OCI-LY7 (cell line): ENCODE measurements at regions not wholly inside any gene's neighbourhood (a gene's known extent, or its start where the extent isn't known, plus 50 kb on each side); places are given as distances from the start of the nearest gene placed in this dataset.

ENCODE experiments used
- BruUV-seq: library from RNA; stranded (reverse); fragments of 400-500 nt; replicated peaks from 2 replicates; lab custom pipeline; 2021; lab: Mats Ljungman, UMichigan
- CTCF ChIA-PET: fragments of 300-600 bp; sonication (Branson Sonifier 250); formaldehyde crosslinking; loops from one replicate; lab custom pipeline; 2022; ENCODE audit warnings: antibody characterized with exemption; ENCODE audit not compliant: unreplicated experiment; lab: Charles Lee
- POLR2A ChIA-PET: fragments of 300-600 bp; sonication (Branson Sonifier 250); formaldehyde crosslinking; loops from one replicate; lab custom pipeline; 2022; ENCODE audit warnings: antibody characterized with exemption; lab: Charles Lee
- DNase-seq: peaks from one replicate; pipeline ENCODE4 v3.0.0-alpha.2; 2015; ENCODE audit warnings: low spot score
- H2AFZ ChIP-seq: fragments of 200-600 bp; sonication (generic), shearing (Covaris generic); 2 replicates; pipeline ENCODE4 v1.6.1; 2014; ENCODE audit warnings: mild to moderate bottlenecking, antibody characterized with exemption, low read length, moderate library complexity
- H3K27ac ChIP-seq: fragments of 200-600 bp; sonication (generic); 2 replicates; pipeline ENCODE4 v1.5.1; 2014; ENCODE audit warnings: mixed run types, low read depth, mild to moderate bottlenecking, moderate library complexity, low read length, inconsistent platforms; ENCODE audit not compliant: poor library complexity, severe bottlenecking
- H3K36me3 ChIP-seq: fragments of 200-600 bp; sonication (generic); 2 replicates; pipeline ENCODE4 v1.6.1; 2014; ENCODE audit warnings: mild to moderate bottlenecking, antibody characterized with exemption, low read length, moderate library complexity, mixed read lengths; ENCODE audit not compliant: insufficient read depth
- H3K4me1 ChIP-seq: fragments of 200-600 bp; sonication (generic); 2 replicates; pipeline ENCODE4 v1.5.1; 2014; ENCODE audit warnings: mild to moderate bottlenecking, low read length; ENCODE audit not compliant: insufficient read depth, poor library complexity, severe bottlenecking
- H3K4me2 ChIP-seq: fragments of 200-600 bp; sonication (generic); 2 replicates; pipeline ENCODE4 v1.6.1; 2014; ENCODE audit warnings: mild to moderate bottlenecking, low read length
- H3K4me3 ChIP-seq: fragments of 200-600 bp; sonication (generic); 2 replicates; pipeline ENCODE4 v1.5.1; 2014; ENCODE audit warnings: mild to moderate bottlenecking, low read depth, low read length; ENCODE audit not compliant: poor library complexity, severe bottlenecking
- H3K79me2 ChIP-seq: fragments of 200-600 bp; sonication (generic); 2 replicates; pipeline ENCODE4 v1.6.1; 2016; ENCODE audit warnings: low read depth, mild to moderate bottlenecking, low read length, moderate library complexity, mixed read lengths; ENCODE audit not compliant: insufficient read depth
- H3K9me2 ChIP-seq: fragments of 200-600 bp; sonication (generic); 2 replicates; pipeline ENCODE4 v1.6.1; 2016; ENCODE audit warnings: mild to moderate bottlenecking, low read length, mixed read lengths; ENCODE audit not compliant: insufficient read depth
- H3K9me3 ChIP-seq: fragments of 200-600 bp; sonication (generic); 2 replicates; pipeline ENCODE4 v1.6.1; 2014; ENCODE audit warnings: mild to moderate bottlenecking, mixed run types, low read length, mixed read lengths
- H4K20me1 ChIP-seq: fragments of 200-600 bp; sonication (generic); 2 replicates; pipeline ENCODE4 v1.6.1; 2014; ENCODE audit warnings: mild to moderate bottlenecking, antibody characterized with exemption, low read length, moderate library complexity, mixed read lengths; ENCODE audit not compliant: insufficient read depth
- CTCF ChIP-seq: fragments of 200-600 bp; sonication (generic); conservative IDR thresholded peaks from 2 replicates; pipeline ENCODE4 v1.5.1; 2014; ENCODE audit warnings: mild to moderate bottlenecking, antibody characterized with exemption, low read length, moderate library complexity, mixed read lengths
- EZH2phosphoT487 ChIP-seq: fragments of 200-600 bp; sonication (generic); IDR thresholded peaks from 2 replicates; pipeline ENCODE4 v1.6.1; 2018; ENCODE audit warnings: low read depth, borderline replicate concordance, mild to moderate bottlenecking, mixed run types, antibody characterized with exemption, low read length, moderate library complexity, mixed read lengths
- intact Hi-C: fragments of 100-400 bp; cut with micrococcal nuclease; formaldehyde crosslinking; loops from one replicate; pipeline ENCODE4 v1.10.0; 2022; ENCODE audit not compliant: unreplicated experiment

GRCh38 chr11:116188350-116188749 lies 584.4 kb downstream of the BUD13 start:
- CTCF ChIA-PET: no interaction called here

GRCh38 chr11:116187026-116187425 lies 585.8 kb downstream of the BUD13 start:
- no peaks in the 10 kb centered on the region for H3K9me3 ChIP-seq
- no peaks in the 10 kb centered on the region for H3K79me2 ChIP-seq
- no peak for DNase-seq
- TF ChIP-seq CTCF (no peak), EZH2phosphoT487 (no peak)
- H3K4me1 ChIP-seq: no peaks in the 10 kb centered on the region
- no peaks in the 10 kb centered on the region for H3K36me3 ChIP-seq
- H3K4me2 ChIP-seq: no peak overlapping the region
- H3K4me3 ChIP-seq: no peak overlapping the region
- POLR2A ChIA-PET: interaction anchor here (0.5 to 1.0 kb wide), 4 partner anchors 16 to 252 kb away, joined by 3 to 4 read pairs (median 3); no protein-coding TSS in a partner anchor
- no peaks in the 10 kb centered on the region for H4K20me1 ChIP-seq
- intact Hi-C loops: no loop called here
- H3K9me2 ChIP-seq: no peaks in the 10 kb centered on the region
- H2AFZ ChIP-seq: no peak overlapping the region
- CTCF ChIA-PET: no interaction called here
- BruUV-seq: no TSS peak
- no peak overlapping the region for H3K27ac ChIP-seq

More at GRCh38 chr11:116188350-116188749, 584.4 kb downstream of the BUD13 start:
- intact Hi-C loops: no loop called here
- TF ChIP-seq EZH2phosphoT487: no peak
- no peak for TF ChIP-seq CTCF
- no TSS peak for BruUV-seq
- POLR2A ChIA-PET: no interaction called here
- no peak overlapping the region for H3K4me2 ChIP-seq
- H2AFZ ChIP-seq: no peak overlapping the region
- no peak overlapping the region for H3K4me3 ChIP-seq
- H3K27ac ChIP-seq: no peak overlapping the region
- H3K79me2 ChIP-seq: no peaks in the 10 kb centered on the region
- no peak for DNase-seq
- no peaks in the 10 kb centered on the region for H3K36me3 ChIP-seq
- no peaks in the 10 kb centered on the region for H3K9me2 ChIP-seq
- H3K9me3 ChIP-seq: no peaks in the 10 kb centered on the region
- no peaks in the 10 kb centered on the region for H3K4me1 ChIP-seq
- no peaks in the 10 kb centered on the region for H4K20me1 ChIP-seq

- intact Hi-C loops: no loop called here
- Histone ChIP-seq H3K79me2 (no peaks in the 10 kb centered on the region), H3K4me3 (no peak overlapping the region), H3K27ac (no peak overlapping the region), H2AFZ (no peak overlapping the region), H3K4me1 (no peaks in the 10 kb centered on the region), H3K36me3 (no peaks in the 10 kb centered on the region), H3K4me2 (no peak overlapping the region), H4K20me1 (no peaks in the 10 kb centered on the region), H3K9me3 (no peaks in the 10 kb centered on the region), H3K9me2 (no peaks in the 10 kb centered on the region)
- DNase-seq: no peak
- BruUV-seq: no TSS peak
- no peak for TF ChIP-seq CTCF
- TF ChIP-seq EZH2phosphoT487: no peak
- CTCF ChIA-PET: no interaction called here
- POLR2A ChIA-PET: interaction anchor here (0.5 kb wide), 1 partner anchor 65 kb away, joined by 3 read pairs; no protein-coding TSS in a partner anchor
Measured at GRCh38 chr11:116185551-116185950, 587.2 kb downstream of the BUD13 start.
